SK-N-SH treated with all-trans-retinoic acid at 6 μM for 48 hours (cell line): ENCODE measurements at regions not wholly inside any gene's neighbourhood (a gene's known extent, or its start where the extent isn't known, plus 50 kb on each side); places are given as distances from the start of the nearest gene placed in this dataset.

ENCODE experiments used
- ATAC-seq: fragments of 200-7000 bp; cut with Tn5 transposase; 3 replicates; pipeline ENCODE4 v1.9.1; 2020; ENCODE audit warnings: mild to moderate bottlenecking, moderate library complexity
- ARNTL ChIP-seq: fragments of 450-650 bp; formaldehyde crosslinking; IDR thresholded peaks from 2 replicates; pipeline ENCODE4 v1.5.0; 2020; ENCODE audit warnings: low read depth, mild to moderate bottlenecking, moderate library complexity, borderline replicate concordance
- BACH2 ChIP-seq: fragments of 250-450 bp; sonication (Bioruptor Pico); IDR thresholded peaks from 2 replicates; pipeline ENCODE4 v1.9.0; 2021; ENCODE audit warnings: mild to moderate bottlenecking, borderline replicate concordance
- CREB5 ChIP-seq: fragments of 250-450 bp; sonication (Bioruptor Pico); IDR thresholded peaks from 2 replicates; pipeline ENCODE4 v1.5.1; 2020; ENCODE audit warnings: low read depth, mild to moderate bottlenecking, moderate library complexity
- ESRRG ChIP-seq: fragments of 250-450 bp; sonication (Bioruptor Pico); IDR thresholded peaks from 2 replicates; pipeline ENCODE4 v1.6.1; 2021; ENCODE audit warnings: mild to moderate bottlenecking
- ISL1 ChIP-seq: fragments of 250-450 bp; sonication (Bioruptor Pico); IDR thresholded peaks from 2 replicates; pipeline ENCODE4 v2.1.2; 2022; ENCODE audit warnings: mild to moderate bottlenecking, moderate library complexity
- PATZ1 ChIP-seq: fragments of 250-450 bp; sonication (Bioruptor Pico); IDR thresholded peaks from 2 replicates; pipeline ENCODE4 v1.8.0; 2020; ENCODE audit warnings: mild to moderate bottlenecking, moderate library complexity, borderline replicate concordance
- PPARA ChIP-seq: fragments of 250-450 bp; sonication (Bioruptor Pico); IDR thresholded peaks from 2 replicates; pipeline ENCODE4 v1.5.0; 2020; ENCODE audit warnings: mild to moderate bottlenecking, borderline replicate concordance
- RARB ChIP-seq: fragments of 250-450 bp; sonication (Bioruptor Pico); IDR thresholded peaks from 2 replicates; pipeline ENCODE4 v1.8.0; 2021; ENCODE audit warnings: mild to moderate bottlenecking, moderate library complexity
- SNAI2 ChIP-seq: fragments of 250-450 bp; sonication (Bioruptor Pico); IDR thresholded peaks from 2 replicates; pipeline ENCODE4 v1.5.0; 2020; ENCODE audit warnings: mild to moderate bottlenecking, moderate library complexity
- TCF4 ChIP-seq: fragments of 250-450 bp; sonication (Bioruptor Pico); IDR thresholded peaks from 2 replicates; pipeline ENCODE4 v1.8.0; 2021; ENCODE audit warnings: mild to moderate bottlenecking, moderate library complexity, borderline replicate concordance
- TOX ChIP-seq: fragments of 250-450 bp; sonication (Bioruptor Pico); IDR thresholded peaks from 2 replicates; pipeline ENCODE4 v1.8.0; 2021; ENCODE audit warnings: mild to moderate bottlenecking, moderate library complexity, borderline replicate concordance
- ZC3H10 ChIP-seq: fragments of 250-450 bp; sonication (Bioruptor Pico); IDR thresholded peaks from 2 replicates; pipeline ENCODE4 v1.5.1; 2021; ENCODE audit warnings: mild to moderate bottlenecking, moderate library complexity
- ZFP3 ChIP-seq: fragments of 250-450 bp; sonication (Bioruptor Pico); IDR thresholded peaks from 2 replicates; pipeline ENCODE4 v1.5.0; 2020; ENCODE audit warnings: mild to moderate bottlenecking, moderate library complexity
- ZFP30 ChIP-seq: fragments of 450-650 bp; formaldehyde crosslinking; IDR thresholded peaks from 2 replicates; pipeline ENCODE4 v1.5.0; 2022; ENCODE audit warnings: mild to moderate bottlenecking, moderate library complexity
- ZNF565 ChIP-seq: fragments of 450-650 bp; formaldehyde crosslinking; conservative IDR thresholded peaks from 2 replicates; pipeline ENCODE4 v1.5.0; 2020; ENCODE audit warnings: low read depth, mild to moderate bottlenecking, moderate library complexity
- ZNF70 ChIP-seq: fragments of 450-650 bp; formaldehyde crosslinking; IDR thresholded peaks from 2 replicates; pipeline ENCODE4 v1.5.0; 2020; ENCODE audit warnings: mild to moderate bottlenecking, moderate library complexity
- ZNF8 ChIP-seq: fragments of 450-650 bp; formaldehyde crosslinking; IDR thresholded peaks from 2 replicates; pipeline ENCODE4 v1.5.0; 2020; ENCODE audit warnings: mild to moderate bottlenecking, moderate library complexity
- TF ChIP-seq, protein P1 (sequence below): fragments of 250-450 bp; sonication (Bioruptor Pico); IDR thresholded peaks from 2 replicates; pipeline ENCODE4 v1.5.1; 2021; ENCODE audit warnings: mild to moderate bottlenecking, moderate library complexity
- TF ChIP-seq, protein P2 (sequence below): fragments of 250-450 bp; sonication (Bioruptor Pico); IDR thresholded peaks from 2 replicates; pipeline ENCODE4 v1.5.0; 2020; ENCODE audit warnings: mild to moderate bottlenecking, moderate library complexity
- TF ChIP-seq, protein P3 (sequence below): fragments of 250-450 bp; sonication (Bioruptor Pico); IDR thresholded peaks from 2 replicates; pipeline ENCODE4 v1.8.0; 2021; ENCODE audit warnings: low read depth, mild to moderate bottlenecking, moderate library complexity, borderline replicate concordance

DNA sequence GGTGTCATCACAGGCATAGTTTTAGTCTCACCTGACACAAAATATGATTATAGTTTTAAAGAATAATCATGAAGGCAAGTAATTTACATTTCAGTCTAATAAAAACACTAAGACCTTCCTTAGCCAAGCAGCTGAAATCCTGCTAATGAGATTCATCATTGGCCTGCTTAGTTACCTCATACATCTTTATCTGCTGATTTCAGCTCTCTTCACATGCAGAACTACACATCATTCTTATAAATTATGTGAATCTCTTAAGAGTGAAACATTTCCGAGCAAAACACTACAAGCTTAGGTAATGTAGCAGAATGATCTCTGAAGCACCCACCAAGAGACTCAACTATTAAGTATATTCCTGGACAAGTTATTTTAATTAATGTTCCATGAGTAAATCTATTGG is 198.1 kb downstream of the DPY19L2 start:
- ATAC-seq = no peak
- TF ChIP-seq TCF4 (CRISPR knock-in tag) (no peak), ESRRG (CRISPR knock-in tag) (no peak), ZC3H10 (CRISPR knock-in tag) (no peak), ZFP30 (CRISPR knock-in tag) (no peak), ZFP3 (CRISPR knock-in tag) (no peak), CREB5 (CRISPR knock-in tag) (no peak), ZNF8 (no peak), ZNF70 (CRISPR knock-in tag) (no peak), TOX (CRISPR knock-in tag) (no peak), PATZ1 (CRISPR knock-in tag) (no peak), ARNTL (no peak), ISL1 (CRISPR knock-in tag) (no peak)
- TF ChIP-seq, protein P1, sequence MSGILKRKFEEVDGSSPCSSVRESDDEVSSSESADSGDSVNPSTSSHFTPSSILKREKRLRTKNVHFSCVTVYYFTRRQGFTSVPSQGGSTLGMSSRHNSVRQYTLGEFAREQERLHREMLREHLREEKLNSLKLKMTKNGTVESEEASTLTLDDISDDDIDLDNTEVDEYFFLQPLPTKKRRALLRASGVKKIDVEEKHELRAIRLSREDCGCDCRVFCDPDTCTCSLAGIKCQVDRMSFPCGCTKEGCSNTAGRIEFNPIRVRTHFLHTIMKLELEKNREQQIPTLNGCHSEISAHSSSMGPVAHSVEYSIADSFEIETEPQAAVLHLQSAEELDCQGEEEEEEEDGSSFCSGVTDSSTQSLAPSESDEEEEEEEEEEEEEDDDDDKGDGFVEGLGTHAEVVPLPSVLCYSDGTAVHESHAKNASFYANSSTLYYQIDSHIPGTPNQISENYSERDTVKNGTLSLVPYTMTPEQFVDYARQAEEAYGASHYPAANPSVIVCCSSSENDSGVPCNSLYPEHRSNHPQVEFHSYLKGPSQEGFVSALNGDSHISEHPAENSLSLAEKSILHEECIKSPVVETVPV (CRISPR knock-in tag) = no peak
- TF ChIP-seq, protein P2, sequence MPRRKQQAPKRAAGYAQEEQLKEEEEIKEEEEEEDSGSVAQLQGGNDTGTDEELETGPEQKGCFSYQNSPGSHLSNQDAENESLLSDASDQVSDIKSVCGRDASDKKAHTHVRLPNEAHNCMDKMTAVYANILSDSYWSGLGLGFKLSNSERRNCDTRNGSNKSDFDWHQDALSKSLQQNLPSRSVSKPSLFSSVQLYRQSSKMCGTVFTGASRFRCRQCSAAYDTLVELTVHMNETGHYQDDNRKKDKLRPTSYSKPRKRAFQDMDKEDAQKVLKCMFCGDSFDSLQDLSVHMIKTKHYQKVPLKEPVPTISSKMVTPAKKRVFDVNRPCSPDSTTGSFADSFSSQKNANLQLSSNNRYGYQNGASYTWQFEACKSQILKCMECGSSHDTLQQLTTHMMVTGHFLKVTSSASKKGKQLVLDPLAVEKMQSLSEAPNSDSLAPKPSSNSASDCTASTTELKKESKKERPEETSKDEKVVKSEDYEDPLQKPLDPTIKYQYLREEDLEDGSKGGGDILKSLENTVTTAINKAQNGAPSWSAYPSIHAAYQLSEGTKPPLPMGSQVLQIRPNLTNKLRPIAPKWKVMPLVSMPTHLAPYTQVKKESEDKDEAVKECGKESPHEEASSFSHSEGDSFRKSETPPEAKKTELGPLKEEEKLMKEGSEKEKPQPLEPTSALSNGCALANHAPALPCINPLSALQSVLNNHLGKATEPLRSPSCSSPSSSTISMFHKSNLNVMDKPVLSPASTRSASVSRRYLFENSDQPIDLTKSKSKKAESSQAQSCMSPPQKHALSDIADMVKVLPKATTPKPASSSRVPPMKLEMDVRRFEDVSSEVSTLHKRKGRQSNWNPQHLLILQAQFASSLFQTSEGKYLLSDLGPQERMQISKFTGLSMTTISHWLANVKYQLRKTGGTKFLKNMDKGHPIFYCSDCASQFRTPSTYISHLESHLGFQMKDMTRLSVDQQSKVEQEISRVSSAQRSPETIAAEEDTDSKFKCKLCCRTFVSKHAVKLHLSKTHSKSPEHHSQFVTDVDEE = no peak
- TF ChIP-seq, protein P3, sequence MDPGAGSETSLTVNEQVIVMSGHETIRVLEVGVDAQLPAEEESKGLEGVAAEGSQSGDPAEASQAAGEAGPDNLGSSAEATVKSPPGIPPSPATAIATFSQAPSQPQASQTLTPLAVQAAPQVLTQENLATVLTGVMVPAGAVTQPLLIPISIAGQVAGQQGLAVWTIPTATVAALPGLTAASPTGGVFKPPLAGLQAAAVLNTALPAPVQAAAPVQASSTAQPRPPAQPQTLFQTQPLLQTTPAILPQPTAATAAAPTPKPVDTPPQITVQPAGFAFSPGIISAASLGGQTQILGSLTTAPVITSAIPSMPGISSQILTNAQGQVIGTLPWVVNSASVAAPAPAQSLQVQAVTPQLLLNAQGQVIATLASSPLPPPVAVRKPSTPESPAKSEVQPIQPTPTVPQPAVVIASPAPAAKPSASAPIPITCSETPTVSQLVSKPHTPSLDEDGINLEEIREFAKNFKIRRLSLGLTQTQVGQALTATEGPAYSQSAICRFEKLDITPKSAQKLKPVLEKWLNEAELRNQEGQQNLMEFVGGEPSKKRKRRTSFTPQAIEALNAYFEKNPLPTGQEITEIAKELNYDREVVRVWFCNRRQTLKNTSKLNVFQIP (CRISPR knock-in tag) = no peak

DNA sequence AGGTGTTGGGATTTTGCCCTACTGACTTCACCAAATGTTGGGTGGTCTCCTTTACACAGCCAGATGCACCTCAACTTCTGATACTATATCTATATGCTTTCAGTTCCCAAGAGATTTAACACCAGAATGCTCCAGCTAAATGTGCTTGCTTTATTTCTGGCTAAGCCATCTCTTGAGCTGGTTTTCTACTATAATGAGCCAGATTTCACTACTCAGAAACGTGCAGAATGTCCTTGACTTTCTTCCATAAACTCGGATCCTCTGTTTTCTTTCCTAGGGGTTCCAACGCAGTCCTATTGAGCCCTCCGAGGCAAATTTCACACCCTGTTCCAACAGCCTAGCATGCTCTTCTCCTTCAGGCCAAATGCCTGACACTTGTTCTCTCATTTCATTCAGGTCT is 200.3 kb downstream of the DPY19L2 start:
- ATAC-seq = no peak
- TF ChIP-seq ISL1 (CRISPR knock-in tag) (no peak), ZNF565 (CRISPR knock-in tag) (no peak), SNAI2 (CRISPR knock-in tag) (no peak), ZC3H10 (CRISPR knock-in tag) (no peak), ARNTL (no peak), TCF4 (CRISPR knock-in tag) (no peak), RARB (CRISPR knock-in tag) (no peak), BACH2 (CRISPR knock-in tag) (no peak), PPARA (no peak), ZFP30 (CRISPR knock-in tag) (no peak), TOX (CRISPR knock-in tag) (no peak), CREB5 (CRISPR knock-in tag) (no peak)
- TF ChIP-seq, protein P3 (CRISPR knock-in tag) = no peak
- TF ChIP-seq, protein P2 = no peak
